Keratinocyte (primary cell): ENCODE measurements at regions not wholly inside any gene's neighbourhood (a gene's known extent, or its start where the extent isn't known, plus 50 kb on each side); places are given as distances from the start of the nearest gene placed in this dataset.
A peak's percentile ranks its signal among the peaks of the same experiment; 100 is the strongest.
"Not testable (repeated sequence)": the region's sequence is repeated elsewhere in the genome, so short reads cannot be mapped to it uniquely, and the experiment has no call there.

ENCODE experiments used
- DNase-seq: peaks from one replicate; pipeline ENCODE4 v3.0.0-alpha.2; 2011; ENCODE audit warnings: low read depth, missing footprints, low spot score
- FAIRE-seq: peaks from 2 replicates; lab custom pipeline; 2011; peaks lifted over from hg19 to GRCh38; lab: Jason Lieb, UNC
- H2AFZ ChIP-seq: 2 replicates; pipeline ENCODE4 v1.6.0; 2012; ENCODE audit warnings: low read length, control low read depth, inconsistent platforms; ENCODE audit not compliant: control insufficient read depth
- H3K27ac ChIP-seq: 2 replicates; pipeline ENCODE4 v1.5.1; 2011; ENCODE audit warnings: low read length; ENCODE audit not compliant: control insufficient read depth, insufficient read depth
- H3K27me3 ChIP-seq: 3 replicates; pipeline ENCODE4 v1.6.0; 2011; ENCODE audit warnings: low read length; ENCODE audit not compliant: control insufficient read depth, insufficient read depth; ENCODE audit errors: extremely low read depth
- H3K36me3 ChIP-seq, 2 experiments: 2 replicates in 1 of 2; 3 replicates in 1 of 2; pipeline ENCODE4 v1.5.1; 2011; ENCODE audit warnings: low read length in 2 of 2, mild to moderate bottlenecking in 1 of 2; ENCODE audit not compliant: control insufficient read depth in 2 of 2, insufficient read depth in 2 of 2; ENCODE audit errors: extremely low read depth in 1 of 2
- H3K4me1 ChIP-seq: 3 replicates; pipeline ENCODE4 v1.5.1; 2011; ENCODE audit warnings: low read length; ENCODE audit not compliant: control insufficient read depth, insufficient read depth; ENCODE audit errors: extremely low read depth
- H3K4me2 ChIP-seq: 3 replicates; pipeline ENCODE4 v1.6.0; 2011; ENCODE audit warnings: low read depth, low read length; ENCODE audit not compliant: control insufficient read depth, insufficient read depth; ENCODE audit errors: extremely low read depth
- H3K4me3 ChIP-seq, 3 experiments: fragments of 200-600 bp in 1 of 3; sonication (generic) in 1 of 3; 2 replicates in 2 of 3; 3 replicates in 1 of 3; pipeline ENCODE4 v1.5.1; 2011 to 2016; ENCODE audit warnings: low read length in 3 of 3, mild to moderate bottlenecking in 3 of 3, control low read depth in 2 of 3, inconsistent platforms in 1 of 3, low read depth in 1 of 3, mixed read lengths in 1 of 3, mixed run types in 1 of 3, moderate library complexity in 1 of 3; ENCODE audit not compliant: control insufficient read depth in 2 of 3, insufficient read depth in 2 of 3; ENCODE audit errors: extremely low read depth in 1 of 3
- H3K79me2 ChIP-seq: 2 replicates; pipeline ENCODE4 v1.6.0; 2012; ENCODE audit warnings: low read length; ENCODE audit not compliant: control insufficient read depth, insufficient read depth
- H3K9ac ChIP-seq: 3 replicates; pipeline ENCODE4 v1.6.0; 2011; ENCODE audit warnings: low read length; ENCODE audit not compliant: control insufficient read depth, insufficient read depth; ENCODE audit errors: extremely low read depth
- H3K9me1 ChIP-seq: 3 replicates; pipeline ENCODE4 v1.6.0; 2011; ENCODE audit warnings: low read length; ENCODE audit not compliant: control insufficient read depth, insufficient read depth; ENCODE audit errors: extremely low read depth
- H3K9me3 ChIP-seq: 2 replicates; pipeline ENCODE4 v1.5.1; 2012; ENCODE audit warnings: low read depth, low read length; ENCODE audit not compliant: control insufficient read depth
- H4K20me1 ChIP-seq: 3 replicates; pipeline ENCODE4 v1.6.0; 2011; ENCODE audit warnings: low read length; ENCODE audit not compliant: control insufficient read depth, insufficient read depth; ENCODE audit errors: extremely low read depth
- EZH2 ChIP-seq: IDR thresholded peaks from one replicate; pipeline ENCODE4 v1.6.1; 2012; ENCODE audit warnings: inconsistent platforms, mild to moderate bottlenecking, low read length, moderate library complexity
- dilution Hi-C: fragments of 300-500 bp; cut with MboI; formaldehyde crosslinking; loops from one replicate; pipeline ENCODE4 v1.7.0; 2020; ENCODE audit warnings: low sequenced_read_pairs; ENCODE audit not compliant: extremely low pct_ligation_motif_present
- TF ChIP-seq, protein P1 (sequence below), 3 experiments: IDR thresholded peaks in 1 of 3; conservative IDR thresholded peaks in 1 of 3; optimal IDR thresholded peaks in 1 of 3; 2 replicates in 2 of 3; 3 replicates in 1 of 3; pipeline versions ENCODE3 to v1.5.1; 2011; ENCODE audit warnings: low read length in 3 of 3, mild to moderate bottlenecking in 3 of 3, moderate library complexity in 2 of 3, control low read depth in 1 of 3, inconsistent platforms in 1 of 3; ENCODE audit not compliant: insufficient read depth in 2 of 3; ENCODE audit errors: extremely low read depth in 1 of 3

DNA sequence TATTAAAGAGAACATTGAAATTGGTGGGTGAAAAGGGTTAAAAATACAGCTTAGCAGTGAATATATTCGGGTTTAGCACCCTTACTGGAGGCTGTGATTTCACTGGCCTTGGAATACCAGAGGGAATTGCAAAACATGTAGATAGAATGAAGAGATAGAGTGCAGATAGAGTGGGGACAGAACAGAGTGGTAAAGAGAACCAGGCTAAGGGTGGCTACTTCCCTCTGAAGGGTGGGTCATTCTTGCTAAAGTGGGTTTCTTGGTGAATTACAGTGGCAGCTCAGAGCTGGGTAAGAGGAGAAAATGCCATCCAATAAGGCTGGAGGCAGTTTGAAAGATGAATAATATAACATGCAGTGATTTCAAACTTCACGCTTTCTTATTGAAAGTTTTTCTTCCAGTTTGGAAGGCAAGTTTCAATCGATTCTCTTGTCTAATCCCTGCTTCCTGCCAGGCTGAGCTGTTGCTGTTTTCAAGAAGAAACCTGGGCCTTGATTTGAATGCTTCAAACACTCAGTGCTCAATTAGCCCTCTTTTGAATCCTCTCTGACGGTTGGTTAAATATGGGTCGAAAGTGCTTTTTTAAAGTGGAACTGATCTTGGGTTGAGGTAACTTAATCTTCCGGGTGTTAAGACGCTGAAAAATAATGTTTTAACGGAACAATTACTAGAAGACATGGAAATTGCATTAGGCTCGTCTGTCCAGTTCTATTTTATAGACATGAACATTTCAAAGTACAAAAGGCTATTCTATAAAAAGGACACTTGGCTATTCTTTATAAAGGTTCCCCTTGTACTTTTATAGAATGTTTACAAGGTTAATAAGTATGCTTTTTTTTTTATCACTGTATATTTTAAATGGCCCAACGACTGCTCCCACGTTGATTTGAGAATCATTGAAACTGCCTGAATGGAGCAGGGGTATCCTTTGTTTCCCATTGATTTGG is 203.3 kb downstream of the BCAS1 start:
- Histone ChIP-seq H3K4me2 (peak overlapping the region; percentile 92), H3K9ac (peak overlapping the region; percentile 81), H3K4me1 (peaks cover 57% of the 10 kb centered on the region), H3K27ac (peak overlapping the region; percentile 97), H4K20me1 (no peaks in the 10 kb centered on the region), H2AFZ (peak overlapping the region; percentile 80), H3K36me3 (no peaks in the 10 kb centered on the region), H3K9me1 (no peaks in the 10 kb centered on the region), H3K27me3 (no peaks in the 10 kb centered on the region), H3K9me3 (no peaks in the 10 kb centered on the region), H3K79me2 (no peaks in the 10 kb centered on the region), H3K4me3 (peak overlapping the region in 2 of 3 experiments; percentile 24 to 32)
- DNase-seq (no peak), FAIRE-seq (no peak)
- dilution Hi-C loops, result no loop called here
- TF ChIP-seq, protein P1, sequence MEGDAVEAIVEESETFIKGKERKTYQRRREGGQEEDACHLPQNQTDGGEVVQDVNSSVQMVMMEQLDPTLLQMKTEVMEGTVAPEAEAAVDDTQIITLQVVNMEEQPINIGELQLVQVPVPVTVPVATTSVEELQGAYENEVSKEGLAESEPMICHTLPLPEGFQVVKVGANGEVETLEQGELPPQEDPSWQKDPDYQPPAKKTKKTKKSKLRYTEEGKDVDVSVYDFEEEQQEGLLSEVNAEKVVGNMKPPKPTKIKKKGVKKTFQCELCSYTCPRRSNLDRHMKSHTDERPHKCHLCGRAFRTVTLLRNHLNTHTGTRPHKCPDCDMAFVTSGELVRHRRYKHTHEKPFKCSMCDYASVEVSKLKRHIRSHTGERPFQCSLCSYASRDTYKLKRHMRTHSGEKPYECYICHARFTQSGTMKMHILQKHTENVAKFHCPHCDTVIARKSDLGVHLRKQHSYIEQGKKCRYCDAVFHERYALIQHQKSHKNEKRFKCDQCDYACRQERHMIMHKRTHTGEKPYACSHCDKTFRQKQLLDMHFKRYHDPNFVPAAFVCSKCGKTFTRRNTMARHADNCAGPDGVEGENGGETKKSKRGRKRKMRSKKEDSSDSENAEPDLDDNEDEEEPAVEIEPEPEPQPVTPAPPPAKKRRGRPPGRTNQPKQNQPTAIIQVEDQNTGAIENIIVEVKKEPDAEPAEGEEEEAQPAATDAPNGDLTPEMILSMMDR (optimal IDR thresholded peaks at IDR 0.05 in 1 of 3, IDR thresholded peaks at IDR 0.05 in 1 of 3, conservative IDR thresholded peaks at IDR 0.05 in 1 of 3; ENCODE audit: extremely low read depth in 1 of 3, insufficient read depth in 2 of 3, low read length in 3 of 3), result no peak
- no peak for TF ChIP-seq EZH2

DNA sequence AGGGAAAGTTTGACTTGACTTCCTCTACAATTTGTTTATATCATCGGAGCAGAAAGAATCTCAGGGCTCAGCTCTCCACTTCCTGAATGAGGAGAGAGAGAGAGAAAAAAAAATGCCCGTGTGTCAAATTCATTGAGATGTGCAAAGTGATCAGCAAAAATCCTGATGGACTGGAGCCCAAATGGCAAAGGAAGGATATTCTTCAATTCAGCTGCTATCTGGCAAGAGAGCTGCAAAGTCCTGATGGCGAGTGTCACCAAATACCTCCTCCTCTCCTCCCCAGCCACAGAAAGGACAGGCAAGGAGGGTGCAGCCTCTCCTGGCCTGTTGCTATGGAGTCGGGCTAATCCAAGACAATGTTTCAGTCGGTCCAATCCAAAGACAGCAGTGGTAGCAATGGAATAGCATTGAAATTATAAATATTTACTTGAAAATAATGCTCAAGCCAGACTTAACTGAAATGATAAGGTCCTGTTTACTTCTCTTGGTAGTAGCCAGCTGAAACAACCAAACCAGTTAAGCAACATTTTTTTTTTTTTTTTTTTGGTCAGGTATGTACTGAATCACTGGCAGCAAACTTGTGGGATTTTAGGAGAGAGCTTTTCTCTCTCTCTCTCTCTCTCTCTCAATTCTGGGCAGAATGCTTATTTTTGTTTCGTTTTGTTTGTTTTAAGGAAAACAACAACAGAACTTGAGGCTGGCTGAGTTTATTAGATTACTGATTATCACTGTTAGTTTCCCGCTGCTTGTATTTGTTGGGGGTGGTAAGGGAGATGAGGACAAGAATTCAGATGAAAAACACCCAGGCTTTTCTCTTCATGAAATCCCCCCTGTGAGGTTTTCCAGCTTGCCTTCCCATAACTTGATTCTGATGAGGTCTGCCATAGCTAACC is 204.2 kb downstream of the BCAS1 start:
- Histone ChIP-seq H4K20me1 (no peaks in the 10 kb centered on the region), H3K9ac (peak overlapping the region; percentile 81), H3K9me1 (no peaks in the 10 kb centered on the region), H3K9me3 (no peaks in the 10 kb centered on the region), H3K27ac (peak overlapping the region; percentile 97), H3K4me1 (peaks cover 53% of the 10 kb centered on the region), H3K27me3 (no peaks in the 10 kb centered on the region), H3K4me3 (peak overlapping the region; percentile 16 to 51 (median 45)), H2AFZ (peak overlapping the region; percentile 80), H3K36me3 (no peaks in the 10 kb centered on the region), H3K4me2 (peak overlapping the region; percentile 92), H3K79me2 (no peaks in the 10 kb centered on the region)
- FAIRE-seq, result no peak
- no peak for DNase-seq
- TF ChIP-seq EZH2, result no peak
- TF ChIP-seq, protein P1 (optimal IDR thresholded peaks at IDR 0.05 in 1 of 3, IDR thresholded peaks at IDR 0.05 in 1 of 3, conservative IDR thresholded peaks at IDR 0.05 in 1 of 3; ENCODE audit: extremely low read depth in 1 of 3, insufficient read depth in 2 of 3, low read length in 3 of 3), result no peak
- dilution Hi-C loops, result no loop called here

DNA sequence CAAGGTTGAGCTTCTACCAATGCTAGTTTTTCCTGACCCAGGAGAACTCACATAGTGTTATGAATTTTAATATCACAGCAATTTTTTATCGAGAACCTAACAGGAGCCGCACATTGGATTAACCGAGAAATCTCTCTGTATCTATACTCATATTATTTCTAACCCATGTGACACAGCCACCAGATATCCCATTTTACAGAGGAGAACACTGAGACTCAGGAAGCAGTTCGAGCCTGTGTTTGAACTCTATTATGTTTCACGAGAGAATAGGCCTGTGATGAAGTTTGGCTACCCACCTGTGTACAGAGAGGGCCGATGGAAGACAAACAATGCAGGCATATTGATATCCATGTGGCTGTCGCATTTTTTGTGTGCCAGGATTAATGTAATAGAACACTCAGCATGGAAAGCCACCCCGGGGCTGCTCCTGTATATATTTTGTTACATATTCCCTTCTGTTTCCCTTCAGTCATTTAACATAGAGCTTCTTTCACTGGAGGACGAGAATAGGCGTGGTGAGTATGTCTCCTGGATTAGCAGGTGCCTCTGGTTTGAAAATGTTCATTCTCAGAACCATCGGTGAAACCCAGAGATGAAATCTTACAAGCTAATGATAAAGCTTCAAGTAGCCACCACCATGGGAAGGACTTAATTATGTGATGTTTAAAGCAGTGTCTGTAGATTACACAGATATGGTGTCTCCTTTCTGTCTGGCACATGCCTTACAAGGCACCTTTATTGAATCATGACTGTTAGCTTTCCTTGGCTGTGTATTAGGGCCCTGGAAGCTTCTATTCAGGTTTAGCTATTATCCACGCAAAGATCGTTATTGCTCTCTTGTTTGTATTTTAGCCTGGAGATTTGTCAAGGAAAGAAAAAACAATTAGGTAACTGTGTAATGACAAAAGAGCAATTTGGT is 205.4 kb downstream of the BCAS1 start:
- H3K4me3 ChIP-seq, result peak overlapping the region in 1 of 3 experiments; percentile 51

More for the DNA sequence above, 205.4 kb downstream of the BCAS1 start:
- peaks cover 46% of the 10 kb centered on the region for H3K4me1 ChIP-seq
- peak overlapping the region; percentile 81 for H3K9ac ChIP-seq
- DNase-seq, H3K79me2 ChIP-seq, FAIRE-seq, dilution Hi-C loops, H4K20me1 ChIP-seq, H3K36me3 ChIP-seq, H3K9me1 ChIP-seq, H3K9me3 ChIP-seq, H3K27me3 ChIP-seq: not testable (repeated sequence)
- H3K4me2 ChIP-seq, result peak overlapping the region; percentile 92
- H2AFZ ChIP-seq, result peak overlapping the region; percentile 22
- peak overlapping the region; percentile 97 for H3K27ac ChIP-seq
